Mesenchymal stem cell (in vitro differentiated cells and primary cell): ENCODE measurements at regions not wholly inside any gene's neighbourhood (a gene's known extent, or its start where the extent isn't known, plus 50 kb on each side); places are given as distances from the start of the nearest gene placed in this dataset.
"Not testable (repeated sequence)": the region's sequence is repeated elsewhere in the genome, so short reads cannot be mapped to it uniquely, and the experiment has no call there.

ENCODE experiments used
- DNase-seq: peaks from one replicate; pipeline ENCODE4 v3.0.0-alpha.2; 2013
- H2AFZ ChIP-seq: one replicate; pipeline ENCODE4 v1.6.1; 2013; ENCODE audit warnings: low read depth, mild to moderate bottlenecking, control low read depth, inconsistent platforms, low read length, moderate library complexity
- H2AK5ac ChIP-seq: 2 replicates; pipeline ENCODE4 v1.6.1; 2013; ENCODE audit warnings: low read length, moderate library complexity, mild to moderate bottlenecking, inconsistent platforms; ENCODE audit not compliant: severe bottlenecking
- H2BK120ac ChIP-seq: one replicate; pipeline ENCODE4 v1.6.1; 2013; ENCODE audit warnings: low read depth, mild to moderate bottlenecking, inconsistent platforms, low read length, moderate library complexity
- H2BK12ac ChIP-seq, 2 experiments: one replicate each; pipeline ENCODE4 v1.6.1; 2013; ENCODE audit warnings: inconsistent platforms in 2 of 2, low read length in 2 of 2, mild to moderate bottlenecking in 2 of 2, moderate library complexity in 2 of 2, control low read depth in 1 of 2
- H2BK15ac ChIP-seq: one replicate; pipeline ENCODE4 v1.6.1; 2013; ENCODE audit warnings: mild to moderate bottlenecking, low read depth, inconsistent platforms; ENCODE audit not compliant: poor library complexity, severe bottlenecking
- H2BK5ac ChIP-seq: 2 replicates; pipeline ENCODE4 v1.6.1; 2013; ENCODE audit warnings: low read depth, mild to moderate bottlenecking, low read length, control low read depth, inconsistent platforms; ENCODE audit not compliant: poor library complexity, severe bottlenecking
- H3K14ac ChIP-seq, 2 experiments: one replicate each; pipeline ENCODE4 v1.6.1; 2013; ENCODE audit warnings: inconsistent platforms in 2 of 2, low read length in 2 of 2, control low read depth in 1 of 2, mild to moderate bottlenecking in 1 of 2, moderate library complexity in 1 of 2
- H3K18ac ChIP-seq, 2 experiments: one replicate each; pipeline ENCODE4 v1.6.1; 2013; ENCODE audit warnings: inconsistent platforms in 2 of 2, low read length in 2 of 2, control low read depth in 1 of 2, low read depth in 1 of 2, mild to moderate bottlenecking in 1 of 2
- H3K23ac ChIP-seq, 2 experiments: one replicate each; pipeline ENCODE4 v1.6.1; 2013; ENCODE audit warnings: inconsistent platforms in 2 of 2, low read length in 2 of 2, mild to moderate bottlenecking in 2 of 2, moderate library complexity in 2 of 2, control low read depth in 1 of 2
- H3K27ac ChIP-seq: 2 replicates; pipeline ENCODE4 v1.5.1; 2013; ENCODE audit warnings: mild to moderate bottlenecking, moderate library complexity, low read length, control low read depth, inconsistent platforms; ENCODE audit not compliant: poor library complexity, severe bottlenecking
- H3K27me3 ChIP-seq, 2 experiments: 2 replicates each; pipeline versions ENCODE4 v1.6.1 to v1.7.0; 2013; ENCODE audit warnings: low read length in 2 of 2, mild to moderate bottlenecking in 2 of 2, moderate library complexity in 2 of 2, control low read depth in 1 of 2, inconsistent platforms in 1 of 2; ENCODE audit not compliant: control insufficient read depth in 1 of 2, insufficient read depth in 1 of 2
- H3K36me3 ChIP-seq, 2 experiments: 2 replicates each; pipeline versions ENCODE4 v1.6.1 to v1.7.0; 2013; ENCODE audit warnings: low read length in 2 of 2, control low read depth in 1 of 2, inconsistent platforms in 1 of 2, low read depth in 1 of 2, mild to moderate bottlenecking in 1 of 2; ENCODE audit not compliant: insufficient read depth in 2 of 2, control insufficient read depth in 1 of 2
- H3K4ac ChIP-seq, 2 experiments: one replicate each; pipeline ENCODE4 v1.6.1; 2013; ENCODE audit warnings: inconsistent platforms in 2 of 2, low read length in 2 of 2, mild to moderate bottlenecking in 2 of 2, moderate library complexity in 2 of 2, control low read depth in 1 of 2, low read depth in 1 of 2
- H3K4me1 ChIP-seq: 2 replicates; pipeline ENCODE4 v1.6.1; 2013; ENCODE audit warnings: low read depth, low read length, control low read depth; ENCODE audit not compliant: control insufficient read depth, insufficient read depth
- H3K4me2 ChIP-seq: 2 replicates; pipeline ENCODE4 v1.6.1; 2013; ENCODE audit warnings: low read length, mild to moderate bottlenecking, inconsistent platforms; ENCODE audit not compliant: poor library complexity, severe bottlenecking
- H3K4me3 ChIP-seq, 2 experiments: 2 replicates each; pipeline versions ENCODE4 v1.5.1 to v1.7.0; 2013; ENCODE audit warnings: low read length in 2 of 2, mild to moderate bottlenecking in 2 of 2, control low read depth in 1 of 2, low read depth in 1 of 2; ENCODE audit not compliant: insufficient read depth in 1 of 2
- H3K79me1 ChIP-seq: replicated peaks from 2 replicates; pipeline ENCODE4 v1.6.1; 2013; ENCODE audit warnings: mild to moderate bottlenecking, control low read depth, low read length, inconsistent platforms; ENCODE audit not compliant: poor library complexity, severe bottlenecking
- H3K9ac ChIP-seq: 2 replicates; pipeline ENCODE4 v1.7.0; 2013; ENCODE audit warnings: mild to moderate bottlenecking, low read length, moderate library complexity
- H3K9me3 ChIP-seq: 2 replicates; pipeline ENCODE4 v1.7.0; 2013; ENCODE audit warnings: mild to moderate bottlenecking, low read length; ENCODE audit not compliant: control insufficient read depth
- H4K8ac ChIP-seq: one replicate; pipeline ENCODE4 v1.6.1; 2013; ENCODE audit warnings: inconsistent platforms, mild to moderate bottlenecking, low read length, moderate library complexity
- H4K91ac ChIP-seq: one replicate; pipeline ENCODE4 v1.6.1; 2013; ENCODE audit warnings: mild to moderate bottlenecking, low read length, inconsistent platforms
- WGBS: methylation state at CpG from one replicate; pipeline ENCODE4 v1.1.7; 2013; ENCODE audit warnings: mixed read lengths; 5-methylcytosine and 5-hydroxymethylcytosine counted together

GRCh38 chr1:120288814-120289600 lies 112.7 kb upstream of the SEC22B start:
- H2AFZ ChIP-seq, H2BK15ac ChIP-seq, DNase-seq, H3K18ac ChIP-seq, H3K36me3 ChIP-seq, H3K4me1 ChIP-seq, H3K9ac ChIP-seq, H3K4ac ChIP-seq, H2AK5ac ChIP-seq, H3K79me1 ChIP-seq, H2BK120ac ChIP-seq, H3K9me3 ChIP-seq, H4K8ac ChIP-seq, H3K14ac ChIP-seq, H3K27ac ChIP-seq, H3K4me2 ChIP-seq, H3K4me3 ChIP-seq, H4K91ac ChIP-seq, H2BK5ac ChIP-seq, H3K23ac ChIP-seq, H3K27me3 ChIP-seq, H2BK12ac ChIP-seq: not testable (repeated sequence)
- WGBS, result no CpG with 5 or more reads among the region's 8 CpGs

GRCh38 chr1:120288167-120288566 lies 111.8 kb upstream of the SEC22B start:
- H3K4me3 ChIP-seq, H3K9me3 ChIP-seq, H3K27ac ChIP-seq, H3K9ac ChIP-seq, H3K18ac ChIP-seq, H2BK120ac ChIP-seq, H3K4me2 ChIP-seq, H3K36me3 ChIP-seq, H2AFZ ChIP-seq, H3K4me1 ChIP-seq, H2BK15ac ChIP-seq, H2BK12ac ChIP-seq, H3K79me1 ChIP-seq, H4K91ac ChIP-seq, H3K14ac ChIP-seq, H3K4ac ChIP-seq, H2BK5ac ChIP-seq, H3K27me3 ChIP-seq, H4K8ac ChIP-seq, H2AK5ac ChIP-seq, DNase-seq, H3K23ac ChIP-seq: not testable (repeated sequence)
- no CpG with 5 or more reads among the region's 6 CpGs for WGBS

GRCh38 chr1:120282744-120283464 lies 106.6 kb upstream of the SEC22B start:
- H3K9ac ChIP-seq, H3K4me2 ChIP-seq, H3K36me3 ChIP-seq, H4K8ac ChIP-seq, H2BK15ac ChIP-seq, H3K4me3 ChIP-seq, H2BK12ac ChIP-seq, H3K27ac ChIP-seq, H4K91ac ChIP-seq, H3K14ac ChIP-seq, H2BK120ac ChIP-seq, DNase-seq, H2BK5ac ChIP-seq, H3K23ac ChIP-seq, H3K18ac ChIP-seq, H2AFZ ChIP-seq, H3K27me3 ChIP-seq, H3K4me1 ChIP-seq, H3K79me1 ChIP-seq, H3K4ac ChIP-seq, H3K9me3 ChIP-seq, H2AK5ac ChIP-seq: not testable (repeated sequence)
- WGBS, result no CpG with 5 or more reads among the region's 4 CpGs

GRCh38 chr1:120278259-120278610 lies 101.9 kb upstream of the SEC22B start:
- H3K9me3 ChIP-seq, DNase-seq, H2BK15ac ChIP-seq, H2BK12ac ChIP-seq, H3K4me2 ChIP-seq, H3K14ac ChIP-seq, H3K27me3 ChIP-seq, H2BK120ac ChIP-seq, H3K23ac ChIP-seq, H3K79me1 ChIP-seq, H2AFZ ChIP-seq, H3K36me3 ChIP-seq, H2BK5ac ChIP-seq, H3K4me1 ChIP-seq, H3K4me3 ChIP-seq, H3K27ac ChIP-seq, H3K4ac ChIP-seq, H4K91ac ChIP-seq, H3K18ac ChIP-seq, H4K8ac ChIP-seq, H3K9ac ChIP-seq, H2AK5ac ChIP-seq: not testable (repeated sequence)
- WGBS, result no CpG with 5 or more reads among the region's 4 CpGs
